C4-2B (cell line): ENCODE measurements at regions not wholly inside any gene's neighbourhood (a gene's known extent, or its start where the extent isn't known, plus 50 kb on each side); places are given as distances from the start of the nearest gene placed in this dataset.

Experiments
- CTCF ChIP-seq: fragments of 450-650 bp; conservative IDR thresholded peaks from 2 replicates; pipeline ENCODE4 v1.5.1; 2017; ENCODE audit warnings: mild to moderate bottlenecking
- ZFX ChIP-seq: fragments of 450-650 bp; IDR thresholded peaks from 2 replicates; pipeline ENCODE4 v1.6.1; 2017

DNA sequence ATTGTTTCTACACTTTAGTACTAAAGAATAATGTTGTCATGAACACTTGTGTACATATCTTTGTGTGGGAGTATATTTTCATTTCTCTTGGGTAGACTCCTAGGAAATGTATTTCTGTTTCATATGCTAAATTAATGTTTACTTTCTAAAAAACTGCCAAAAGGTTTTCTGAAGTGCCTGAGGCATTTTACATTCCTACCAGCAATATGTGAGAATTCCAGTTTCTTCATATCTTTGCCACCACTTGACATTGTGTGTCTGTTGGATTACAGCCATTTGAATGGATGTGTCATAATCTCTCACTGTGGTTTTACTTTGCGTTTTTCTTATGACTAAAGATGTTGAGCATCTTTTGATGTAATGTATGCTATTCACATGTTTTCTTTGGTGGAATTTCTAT lies 428.2 kb upstream of the KCNH7 start:
- TF ChIP-seq CTCF, result no peak
- no peak for TF ChIP-seq ZFX
